Activated B cell treated with CpG ODN at 0.5 μM for 24 hours (primary cell): ENCODE measurements at regions not wholly inside any gene's neighbourhood (a gene's known extent, or its start where the extent isn't known, plus 50 kb on each side); places are given as distances from the start of the nearest gene placed in this dataset.
A peak's percentile ranks its signal among the peaks of the same experiment; 100 is the strongest.

Experiments used
- ATAC-seq: fragments of 200-7000 bp; cut with Tn5 transposase; one replicate; pipeline ENCODE4 v1.10.0; 2021; ENCODE audit warnings: low read depth, mild to moderate bottlenecking, moderate library complexity
- CTCF ChIA-PET: fragments of 350-600 bp; sonication (Branson Sonifier 250); formaldehyde crosslinking; loops from one replicate; lab custom pipeline; 2021; ENCODE audit warnings: antibody characterized with exemption; lab: Charles Lee
- POLR2A ChIA-PET: fragments of 350-600 bp; sonication (Branson Sonifier 250); formaldehyde crosslinking; loops from one replicate; lab custom pipeline; 2021; ENCODE audit warnings: antibody characterized with exemption; lab: Charles Lee
- DNase-seq: peaks from one replicate; pipeline ENCODE4 v3.0.0; 2022
- H3K27ac Mint-ChIP-seq: one replicate; pipeline ENCODE4 v1.8.0; 2020; ENCODE audit warnings: mixed read lengths
- H3K27me3 Mint-ChIP-seq: one replicate; pipeline ENCODE4 v1.8.0; 2021; ENCODE audit warnings: mixed read lengths
- H3K36me3 Mint-ChIP-seq: one replicate; pipeline ENCODE4 v1.8.0; 2021; ENCODE audit warnings: low read depth, mixed read lengths
- H3K4me1 Mint-ChIP-seq: one replicate; pipeline ENCODE4 v1.8.0; 2021; ENCODE audit warnings: mixed read lengths
- H3K4me3 Mint-ChIP-seq: one replicate; pipeline ENCODE4 v1.8.0; 2020; ENCODE audit warnings: mild to moderate bottlenecking, mixed read lengths
- H3K9me3 Mint-ChIP-seq: one replicate; pipeline ENCODE4 v1.8.0; 2020; ENCODE audit warnings: mixed read lengths
- CTCF ChIP-seq: fragments of 200-600 bp; IDR thresholded peaks from one replicate; pipeline ENCODE4 v1.8.0; 2022; ENCODE audit warnings: antibody characterized with exemption, mild to moderate bottlenecking
- intact Hi-C: fragments of 100-400 bp; cut with micrococcal nuclease; formaldehyde crosslinking; loops from one replicate; pipeline ENCODE4 v1.15.1; 2024

DNA sequence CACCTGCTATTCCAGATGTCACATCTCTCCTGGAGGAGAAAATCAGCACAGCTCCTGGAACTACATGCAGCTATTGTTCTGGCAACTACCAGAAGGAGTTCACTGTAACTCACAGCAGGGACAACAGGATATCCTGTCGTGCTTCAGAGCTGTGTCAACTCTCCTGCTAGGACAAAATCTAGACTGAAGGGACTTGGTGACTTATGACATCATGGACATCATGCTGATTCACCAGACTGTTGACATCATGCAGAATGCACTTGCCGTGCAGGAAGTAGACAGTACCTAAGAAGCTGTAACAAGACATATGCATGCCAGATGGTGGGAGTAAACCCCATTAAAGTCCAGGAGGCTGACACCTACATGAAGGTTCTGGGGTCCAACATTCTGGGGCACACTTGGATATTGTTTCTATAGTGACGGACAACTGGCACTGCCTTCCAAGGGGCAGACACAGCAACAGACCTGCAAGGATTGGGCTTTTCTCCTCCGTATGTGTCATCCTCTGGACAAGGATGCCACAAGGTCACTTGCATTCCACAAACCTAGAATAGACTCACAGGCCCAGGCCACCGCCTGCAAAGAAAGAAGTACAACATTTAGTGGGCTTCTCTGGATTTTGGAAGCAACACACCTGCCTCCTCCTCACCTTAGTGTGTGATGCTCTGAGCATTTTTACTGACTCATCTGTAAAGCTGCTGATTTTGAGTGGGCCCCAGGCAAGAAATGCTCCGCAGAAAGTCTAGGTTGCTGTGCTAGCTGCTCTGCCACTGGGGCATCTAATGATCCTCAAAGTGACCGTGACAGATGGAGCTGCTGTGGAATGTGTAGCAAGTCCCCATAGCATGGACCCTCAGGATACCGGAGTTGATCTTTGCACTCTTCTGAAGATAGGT lies 249.2 kb downstream of the MATN1 start:
- ChIA-PET POLR2A (no interaction called here), CTCF (no interaction called here)
- Mint-ChIP-seq H3K4me3 (no peak overlapping the region), H3K36me3 (no peaks in the 10 kb centered on the region), H3K27ac (no peak overlapping the region), H3K27me3 (peaks cover 2% of the 10 kb centered on the region), H3K9me3 (no peaks in the 10 kb centered on the region), H3K4me1 (no peaks in the 10 kb centered on the region)
- DNase-seq (peak; percentile 7), ATAC-seq (no peak)
- intact Hi-C loops, result no loop called here
- TF ChIP-seq CTCF, result no peak

DNA sequence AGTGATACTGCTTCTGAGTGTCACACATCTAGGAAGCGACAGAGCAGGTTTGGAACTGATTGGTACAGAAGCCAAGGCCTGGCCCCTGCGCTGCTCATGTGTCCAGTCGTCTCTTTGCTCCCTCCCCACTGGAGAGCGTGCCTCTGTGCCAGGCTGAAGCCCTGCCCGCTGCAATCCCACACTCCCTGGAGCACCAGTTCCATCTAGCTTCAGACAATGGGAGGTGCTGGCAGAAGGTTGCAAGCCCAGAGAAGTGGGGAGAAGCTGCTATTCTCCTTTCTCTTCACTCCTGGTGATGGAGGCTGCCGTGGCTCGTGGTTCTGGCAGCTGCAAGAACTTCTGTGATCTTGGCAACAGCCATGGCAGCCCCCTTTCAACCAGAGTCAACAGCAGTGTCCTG lies 250.9 kb downstream of the MATN1 start:
- H3K4me3 Mint-ChIP-seq, result no peak overlapping the region
- intact Hi-C loops, result no loop called here
- ChIA-PET POLR2A (no interaction called here), CTCF (no interaction called here)
- TF ChIP-seq CTCF, result no peak
- H3K36me3 Mint-ChIP-seq, result no peaks in the 10 kb centered on the region
- no peaks in the 10 kb centered on the region for H3K4me1 Mint-ChIP-seq
- no peak overlapping the region for H3K27ac Mint-ChIP-seq
- peaks cover 2% of the 10 kb centered on the region for H3K27me3 Mint-ChIP-seq
- no peak for DNase-seq
- ATAC-seq, result no peak
- H3K9me3 Mint-ChIP-seq, result no peaks in the 10 kb centered on the region

- no peak for DNase-seq
- no peak for ATAC-seq
- H3K4me1 Mint-ChIP-seq, result no peaks in the 10 kb centered on the region
- H3K27ac Mint-ChIP-seq, result no peak overlapping the region
- intact Hi-C loops, result no loop called here
- no peaks in the 10 kb centered on the region for H3K9me3 Mint-ChIP-seq
- ChIA-PET POLR2A (no interaction called here), CTCF (no interaction called here)
- no peaks in the 10 kb centered on the region for H3K36me3 Mint-ChIP-seq
- no peak for TF ChIP-seq CTCF
- H3K4me3 Mint-ChIP-seq, result no peak overlapping the region
- peaks cover under 1% of the 10 kb centered on the region for H3K27me3 Mint-ChIP-seq
Measured at GRCh38 chr1:30472009-30472408, 251.4 kb downstream of the MATN1 start.

GRCh38 chr1:30471307-30471706 lies 252.1 kb downstream of the MATN1 start:
- DNase-seq (no peak), ATAC-seq (no peak)
- no peak for TF ChIP-seq CTCF
- ChIA-PET POLR2A (no interaction called here), CTCF (no interaction called here)
- no peaks in the 10 kb centered on the region for H3K4me1 Mint-ChIP-seq
- intact Hi-C loops, result no loop called here
- peaks cover 4% of the 10 kb centered on the region for H3K27me3 Mint-ChIP-seq
- no peaks in the 10 kb centered on the region for H3K36me3 Mint-ChIP-seq
- H3K4me3 Mint-ChIP-seq, result no peak overlapping the region
- no peaks in the 10 kb centered on the region for H3K9me3 Mint-ChIP-seq
- H3K27ac Mint-ChIP-seq, result no peak overlapping the region

DNA sequence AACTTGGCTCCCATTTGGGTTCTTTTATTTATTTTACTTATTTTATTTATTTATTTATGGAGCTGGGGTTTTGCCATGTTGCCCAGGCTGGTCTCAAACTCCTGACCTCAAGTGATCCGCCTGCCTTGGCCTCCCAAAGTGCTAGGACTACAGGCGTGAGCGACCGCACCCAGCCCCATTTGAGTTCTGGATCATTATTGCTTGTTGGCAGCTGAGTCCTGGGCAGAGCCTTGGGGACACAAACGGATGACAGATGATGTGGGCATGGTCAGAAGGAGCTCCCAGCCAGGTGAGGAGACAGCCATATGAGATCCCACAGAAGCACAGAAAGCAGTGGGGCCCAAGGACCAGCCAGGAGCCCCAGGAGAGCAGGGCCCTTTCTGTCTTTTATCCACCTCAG lies 254.0 kb downstream of the MATN1 start:
- no peak overlapping the region for H3K4me3 Mint-ChIP-seq
- no peak overlapping the region for H3K27ac Mint-ChIP-seq
- H3K4me1 Mint-ChIP-seq, result no peaks in the 10 kb centered on the region
- POLR2A ChIA-PET, result no interaction called here
- H3K27me3 Mint-ChIP-seq, result peaks cover 4% of the 10 kb centered on the region
- CTCF ChIA-PET, result no interaction called here
- no peaks in the 10 kb centered on the region for H3K36me3 Mint-ChIP-seq
- no peak for DNase-seq
- intact Hi-C loops, result no loop called here
- no peak for TF ChIP-seq CTCF
- H3K9me3 Mint-ChIP-seq, result no peaks in the 10 kb centered on the region
- ATAC-seq, result no peak
